Kidney (tissue), 13 donors: ENCODE measurements at regions not wholly inside any gene's neighbourhood (a gene's known extent, or its start where the extent isn't known, plus 50 kb on each side); places are given as distances from the start of the nearest gene placed in this dataset.

Source experiments
- DNase-seq, 5 donors: peaks; one replicate each; pipeline ENCODE4 v3.0.0-alpha.2; 2013 to 2020
- FAIRE-seq: peaks from 2 replicates; lab custom pipeline; 2012; peaks lifted over from hg19 to GRCh38; lab: Jason Lieb, UNC
- H3K27ac ChIP-seq, 2 donors: one replicate each; pipeline ENCODE4 v1.7.0; 2013; ENCODE audit warnings: low read depth in 2 of 2, low read length in 2 of 2, inconsistent platforms in 1 of 2
- H3K27me3 ChIP-seq: one replicate; pipeline ENCODE4 v1.7.1; 2013; ENCODE audit warnings: low read length, inconsistent platforms; ENCODE audit not compliant: control insufficient read depth, insufficient read depth
- H3K36me3 ChIP-seq, 3 donors: one replicate each; pipeline versions ENCODE4 v1.7.0 to v1.7.1; 2013; ENCODE audit warnings: low read length in 3 of 3, control low read depth in 1 of 3, inconsistent platforms in 1 of 3; ENCODE audit not compliant: insufficient read depth in 3 of 3, control insufficient read depth in 2 of 3
- H3K4me1 ChIP-seq, 3 donors: one replicate each; pipeline versions ENCODE4 v1.7.0 to v1.7.1; 2013; ENCODE audit warnings: low read length in 3 of 3, inconsistent platforms in 1 of 3, low read depth in 1 of 3; ENCODE audit not compliant: control insufficient read depth in 2 of 3, insufficient read depth in 2 of 3
- H3K4me3 ChIP-seq, 3 donors: one replicate each; pipeline versions ENCODE4 v1.7.0 to v1.8.1; 2013; ENCODE audit warnings: low read length in 3 of 3, control low read depth in 1 of 3, inconsistent platforms in 1 of 3
- H3K9ac ChIP-seq, 3 donors: one replicate each; pipeline versions ENCODE4 v1.7.0 to v1.7.1; 2013; ENCODE audit warnings: low read length in 3 of 3, control low read depth in 1 of 3, inconsistent platforms in 1 of 3
- H3K9me3 ChIP-seq, 3 donors: one replicate each; pipeline versions ENCODE4 v1.7.0 to v1.7.1; 2013; ENCODE audit warnings: low read length in 3 of 3, control low read depth in 1 of 3, inconsistent platforms in 1 of 3; ENCODE audit not compliant: control insufficient read depth in 2 of 3, insufficient read depth in 1 of 3
- intact Hi-C: fragments of 100-400 bp; cut with DNase I; formaldehyde crosslinking; loops from one replicate; pipeline ENCODE4 v1.11.1; 2022
- TF ChIP-seq, protein P1 (sequence below): IDR thresholded peaks from 3 replicates; pipeline ENCODE4 v1.5.1; 2012; ENCODE audit warnings: mild to moderate bottlenecking, moderate library complexity, borderline replicate concordance; ENCODE audit not compliant: insufficient read depth; ENCODE audit errors: extremely low read depth
- donor health status: control.
- donor health status: control.
- donor health status: control.
- donor health status: control.
- donor health status: control.
- donor health status: DM: yes; HTN: yes; CAD: no.
- donor health status: Normal renal cell carcinoma (clear cell type).

DNA sequence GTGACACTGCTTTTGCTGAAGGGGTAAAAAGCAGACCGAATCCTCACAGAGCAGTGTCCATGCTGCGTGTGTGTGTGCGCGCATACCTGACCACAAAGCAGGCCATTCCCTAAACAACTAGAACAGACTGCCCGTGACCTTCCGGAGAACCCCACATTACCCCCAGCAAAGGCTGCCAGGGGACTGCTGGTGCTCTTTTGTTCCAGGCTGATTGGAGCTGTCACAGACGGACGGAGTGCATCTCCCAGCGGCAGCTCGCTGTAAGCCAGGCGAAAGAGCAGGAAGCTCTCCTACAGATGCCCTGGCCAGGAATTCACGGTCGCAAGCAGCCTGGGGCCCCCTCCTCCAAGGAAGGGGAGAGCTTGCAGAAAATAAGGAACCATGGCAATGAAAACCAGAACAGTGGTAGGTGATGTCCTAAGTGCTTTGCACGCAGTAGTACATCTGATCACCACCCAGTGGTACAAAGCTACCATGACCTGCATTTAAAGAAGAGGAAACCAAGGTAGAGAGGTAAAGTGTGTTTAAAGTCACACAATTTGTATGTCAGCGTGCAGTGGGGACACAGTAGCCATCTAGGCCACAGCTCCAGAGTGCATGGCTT lies 153.4 kb upstream of the DYNLRB2 start:
- TF ChIP-seq, protein P1, sequence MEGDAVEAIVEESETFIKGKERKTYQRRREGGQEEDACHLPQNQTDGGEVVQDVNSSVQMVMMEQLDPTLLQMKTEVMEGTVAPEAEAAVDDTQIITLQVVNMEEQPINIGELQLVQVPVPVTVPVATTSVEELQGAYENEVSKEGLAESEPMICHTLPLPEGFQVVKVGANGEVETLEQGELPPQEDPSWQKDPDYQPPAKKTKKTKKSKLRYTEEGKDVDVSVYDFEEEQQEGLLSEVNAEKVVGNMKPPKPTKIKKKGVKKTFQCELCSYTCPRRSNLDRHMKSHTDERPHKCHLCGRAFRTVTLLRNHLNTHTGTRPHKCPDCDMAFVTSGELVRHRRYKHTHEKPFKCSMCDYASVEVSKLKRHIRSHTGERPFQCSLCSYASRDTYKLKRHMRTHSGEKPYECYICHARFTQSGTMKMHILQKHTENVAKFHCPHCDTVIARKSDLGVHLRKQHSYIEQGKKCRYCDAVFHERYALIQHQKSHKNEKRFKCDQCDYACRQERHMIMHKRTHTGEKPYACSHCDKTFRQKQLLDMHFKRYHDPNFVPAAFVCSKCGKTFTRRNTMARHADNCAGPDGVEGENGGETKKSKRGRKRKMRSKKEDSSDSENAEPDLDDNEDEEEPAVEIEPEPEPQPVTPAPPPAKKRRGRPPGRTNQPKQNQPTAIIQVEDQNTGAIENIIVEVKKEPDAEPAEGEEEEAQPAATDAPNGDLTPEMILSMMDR = no peak
- H3K27ac ChIP-seq = no peak overlapping the region
- no peaks in the 10 kb centered on the region for H3K9me3 ChIP-seq
- intact Hi-C loops = no loop called here
- no peak overlapping the region for H3K9ac ChIP-seq
- H3K27me3 ChIP-seq = no peaks in the 10 kb centered on the region
- H3K4me3 ChIP-seq = no peak overlapping the region
- DNase-seq (peak in 3 of 5 donors; percentile 45 to 51 (median 51)), FAIRE-seq (no peak)
- no peaks in the 10 kb centered on the region for H3K4me1 ChIP-seq
- H3K36me3 ChIP-seq = no peaks in the 10 kb centered on the region

DNA sequence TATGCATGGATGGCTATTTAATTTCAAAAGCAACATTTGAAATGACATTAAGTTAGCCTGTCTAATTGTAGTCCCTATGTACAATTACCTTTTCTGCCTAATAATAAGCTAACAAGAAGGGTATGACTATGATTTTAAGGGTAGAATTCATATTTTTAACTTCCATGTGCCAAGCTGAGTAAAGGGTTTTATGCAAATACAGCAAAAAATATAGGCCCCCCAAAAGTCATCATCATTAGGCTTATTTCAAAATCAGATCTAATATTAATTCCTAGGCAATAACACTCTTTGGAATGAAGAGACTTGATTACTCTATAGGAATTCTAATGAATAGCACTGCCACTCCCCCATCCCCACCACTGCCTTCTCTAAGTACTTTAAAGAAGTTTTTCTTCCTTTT lies 155.9 kb upstream of the DYNLRB2 start:
- Histone ChIP-seq H3K9me3 (no peaks in the 10 kb centered on the region), H3K4me1 (peaks cover 0 to 2% (median 0%) of the 10 kb centered on the region in 3 donors), H3K9ac (no peak overlapping the region), H3K27me3 (no peaks in the 10 kb centered on the region), H3K4me3 (no peak overlapping the region), H3K27ac (no peak overlapping the region), H3K36me3 (no peaks in the 10 kb centered on the region)
- TF ChIP-seq, protein P1 = no peak
- DNase-seq = no peak
- intact Hi-C loops = no loop called here
- no peak for FAIRE-seq

GRCh38 chr16:80380514-80380913 lies 160.3 kb upstream of the DYNLRB2 start:
- no peak for DNase-seq
- H3K36me3 ChIP-seq = no peaks in the 10 kb centered on the region
- TF ChIP-seq, protein P1 = no peak
- no peak overlapping the region for H3K27ac ChIP-seq
- no peak for FAIRE-seq
- peaks cover 0 to 2% (median 0%) of the 10 kb centered on the region in 3 donors for H3K4me1 ChIP-seq
- no peak overlapping the region for H3K9ac ChIP-seq
- no peaks in the 10 kb centered on the region for H3K9me3 ChIP-seq
- intact Hi-C loops = no loop called here
- no peaks in the 10 kb centered on the region for H3K27me3 ChIP-seq
- no peak overlapping the region for H3K4me3 ChIP-seq
